ENCODE measurements at regions not wholly inside any gene's neighbourhood (a gene's known extent, or its start where the extent isn't known, plus 50 kb on each side); places are given as distances from the start of the nearest gene placed in this dataset.

DNA sequence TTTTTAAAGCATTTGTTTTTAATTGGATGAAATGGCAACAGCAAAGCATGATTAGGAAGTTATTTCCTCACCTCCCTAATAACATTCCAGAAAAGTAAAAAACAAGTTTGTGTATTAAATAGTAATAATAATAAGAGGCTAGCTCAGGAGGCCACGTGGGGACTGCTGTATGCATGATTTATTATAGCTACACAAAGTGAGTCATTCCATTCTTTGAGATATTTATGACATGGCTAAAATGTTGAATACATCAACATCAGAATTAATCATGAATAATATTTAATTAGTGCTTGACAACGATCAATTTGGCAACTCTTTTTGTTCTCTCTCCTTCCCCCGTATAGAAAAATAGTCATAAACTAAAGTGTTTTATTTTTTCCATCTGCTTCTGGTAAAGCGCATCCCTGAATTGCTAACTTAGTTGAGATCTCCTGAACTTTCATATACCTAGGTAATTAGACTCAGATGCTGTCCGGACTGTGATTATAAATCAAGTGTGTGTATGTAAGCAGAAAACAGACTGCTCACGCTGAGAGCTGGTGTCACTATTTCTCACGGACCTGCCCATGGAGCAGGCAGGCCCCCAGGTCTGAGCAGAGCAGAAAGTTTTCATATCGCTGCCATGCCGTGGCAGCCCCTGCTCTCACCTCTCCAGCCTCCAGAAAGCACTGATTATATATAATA lies 125.7 kb downstream of the WT1 start:
- ATAC-seq (ENCODE audit: low read depth), result no peak
- Mint-ChIP-seq H3K4me1 (no peaks in the 10 kb centered on the region), H3K27me3 (peaks cover 6% of the 10 kb centered on the region), H3K36me3 (no peaks in the 10 kb centered on the region), H3K27ac (no peak overlapping the region), H3K9me3 (no peaks in the 10 kb centered on the region), H3K4me3 (no peak overlapping the region)
- no peak for DNase-seq (ENCODE audit: low spot score in 2 of 2)

DNA sequence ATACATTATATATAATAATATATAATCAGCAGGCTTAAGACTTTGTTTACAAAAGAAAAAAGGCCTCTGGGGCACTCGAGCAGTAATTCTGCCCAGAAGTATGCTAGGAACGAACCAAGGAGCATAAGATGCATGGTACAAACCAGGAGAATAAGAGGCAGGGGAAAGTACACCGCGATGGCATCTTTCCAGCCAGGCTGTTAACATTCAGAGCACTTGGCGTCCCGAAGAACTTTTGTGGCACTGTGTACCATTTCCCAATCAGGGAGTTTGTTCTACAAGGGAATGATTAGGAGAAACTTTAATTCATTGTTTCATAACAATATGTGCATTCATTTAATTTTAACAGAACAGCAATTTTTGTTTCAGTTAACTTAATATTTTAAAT lies 125.1 kb downstream of the WT1 start:
- peaks cover 6% of the 10 kb centered on the region for H3K27me3 Mint-ChIP-seq
- no peak overlapping the region for H3K27ac Mint-ChIP-seq
- no peak for ATAC-seq (ENCODE audit: low read depth)

DNA sequence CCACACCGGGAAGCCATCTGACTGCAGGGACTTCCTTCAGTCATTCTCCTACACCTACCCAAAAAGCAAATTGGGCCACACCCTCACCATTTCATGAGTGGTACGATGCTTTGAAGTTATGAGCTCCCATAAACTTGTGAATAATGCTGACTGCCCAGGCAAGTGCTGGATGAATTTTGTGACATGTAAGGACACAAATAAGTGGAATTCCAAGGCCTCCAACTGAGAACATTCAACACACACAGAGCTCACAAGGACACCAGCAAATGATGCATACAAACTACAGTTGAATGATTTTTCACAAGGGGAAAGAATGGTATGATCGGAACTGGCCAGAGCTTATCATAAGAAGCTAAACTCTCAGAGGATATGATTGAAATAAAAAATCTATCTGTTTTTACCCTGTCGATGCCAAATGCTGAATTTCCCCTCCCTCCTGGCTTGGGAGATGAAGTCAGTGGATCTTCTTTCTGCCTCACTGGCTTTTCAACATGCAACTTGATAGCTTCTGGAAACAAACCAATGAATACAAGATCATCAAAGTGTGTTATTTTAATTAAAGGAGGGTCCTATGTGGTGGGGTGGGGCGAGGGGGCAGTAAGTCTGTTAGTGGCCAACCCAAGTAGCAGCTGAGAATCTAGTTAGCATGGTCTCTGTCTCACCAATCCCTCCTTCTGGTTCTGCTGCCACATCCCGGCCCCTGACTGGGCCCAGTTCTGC lies 123.8 kb downstream of the WT1 start:
- Mint-ChIP-seq H3K4me3 (no peak overlapping the region), H3K4me1 (no peaks in the 10 kb centered on the region), H3K9me3 (no peaks in the 10 kb centered on the region), H3K36me3 (no peaks in the 10 kb centered on the region), H3K27ac (no peak overlapping the region), H3K27me3 (peaks cover 6% of the 10 kb centered on the region)
- ATAC-seq (ENCODE audit: low read depth), result no peak
- DNase-seq (ENCODE audit: low spot score in 2 of 2), result no peak

More for the DNA sequence above, 125.1 kb downstream of the WT1 start:
- H3K4me3 Mint-ChIP-seq, result no peak overlapping the region
- H3K4me1 Mint-ChIP-seq, result no peaks in the 10 kb centered on the region
- no peak for DNase-seq (ENCODE audit: low spot score in 2 of 2)
- no peaks in the 10 kb centered on the region for H3K9me3 Mint-ChIP-seq
- no peaks in the 10 kb centered on the region for H3K36me3 Mint-ChIP-seq

DNA sequence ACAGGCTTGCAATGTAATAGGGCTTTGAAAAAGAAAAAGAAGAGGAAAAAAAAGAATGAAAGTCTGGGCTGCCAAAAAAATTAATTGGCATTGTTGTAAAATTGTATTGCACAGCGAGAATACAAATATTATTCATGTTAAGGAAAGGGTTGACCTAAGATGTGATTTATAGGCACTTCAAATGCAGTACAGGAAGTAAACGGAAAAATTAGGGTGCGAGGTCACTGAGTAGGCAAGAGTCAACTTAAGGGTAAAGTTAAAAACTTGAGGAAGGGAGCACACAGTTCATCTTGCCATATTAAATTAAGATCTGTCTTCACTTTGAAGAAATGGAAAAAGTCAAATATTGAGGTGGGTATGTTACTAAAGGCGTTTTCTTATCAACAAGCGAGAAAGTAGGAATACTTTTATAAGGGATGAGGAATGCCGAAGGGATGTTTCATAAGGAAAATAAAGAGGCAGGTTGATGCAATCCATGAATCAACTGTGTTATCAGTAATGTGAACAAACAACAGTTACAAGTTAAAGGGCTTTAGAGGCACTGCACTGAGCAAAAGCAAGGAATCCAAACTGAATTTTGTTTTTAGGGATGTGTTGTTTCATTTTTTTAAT lies 123.0 kb downstream of the WT1 start:
- no peak overlapping the region for H3K4me3 Mint-ChIP-seq
- DNase-seq (ENCODE audit: low spot score in 2 of 2) (no peak), ATAC-seq (ENCODE audit: low read depth) (no peak)
- no peak overlapping the region for H3K27ac Mint-ChIP-seq
- no peaks in the 10 kb centered on the region for H3K36me3 Mint-ChIP-seq
- no peaks in the 10 kb centered on the region for H3K9me3 Mint-ChIP-seq
- no peaks in the 10 kb centered on the region for H3K4me1 Mint-ChIP-seq
- peaks cover 6% of the 10 kb centered on the region for H3K27me3 Mint-ChIP-seq

DNA sequence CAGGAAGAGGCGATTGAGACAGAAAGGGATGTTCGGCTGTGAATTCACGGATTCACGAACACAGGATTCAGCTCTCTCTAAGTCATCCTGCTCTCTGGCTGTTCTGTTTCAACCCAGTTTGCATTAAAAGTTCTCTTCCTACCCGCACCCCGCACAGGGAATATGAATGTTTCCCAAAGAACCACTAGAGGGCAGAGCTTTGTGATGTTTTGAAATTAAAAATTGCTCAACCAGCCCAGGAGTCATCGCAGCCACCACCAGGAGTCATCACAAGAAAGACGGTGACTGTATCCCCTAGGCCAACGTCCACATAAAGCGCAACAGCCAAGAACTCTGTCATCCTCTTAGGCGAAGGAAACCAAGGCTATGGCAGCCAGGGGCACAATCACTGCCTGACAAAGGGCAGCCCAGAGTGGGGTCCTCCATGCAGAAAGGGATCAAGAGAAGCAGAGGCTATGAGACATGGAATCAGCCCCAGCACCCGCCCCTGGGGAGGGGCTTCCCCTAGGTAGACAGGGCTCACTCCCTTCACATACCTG lies 122.4 kb downstream of the WT1 start:
- Mint-ChIP-seq H3K27me3 (peaks cover 4% of the 10 kb centered on the region), H3K4me1 (no peaks in the 10 kb centered on the region), H3K27ac (no peak overlapping the region), H3K9me3 (no peaks in the 10 kb centered on the region), H3K36me3 (no peaks in the 10 kb centered on the region), H3K4me3 (no peak overlapping the region)
- DNase-seq (ENCODE audit: low spot score in 2 of 2) (no peak), ATAC-seq (ENCODE audit: low read depth) (no peak)

DNA sequence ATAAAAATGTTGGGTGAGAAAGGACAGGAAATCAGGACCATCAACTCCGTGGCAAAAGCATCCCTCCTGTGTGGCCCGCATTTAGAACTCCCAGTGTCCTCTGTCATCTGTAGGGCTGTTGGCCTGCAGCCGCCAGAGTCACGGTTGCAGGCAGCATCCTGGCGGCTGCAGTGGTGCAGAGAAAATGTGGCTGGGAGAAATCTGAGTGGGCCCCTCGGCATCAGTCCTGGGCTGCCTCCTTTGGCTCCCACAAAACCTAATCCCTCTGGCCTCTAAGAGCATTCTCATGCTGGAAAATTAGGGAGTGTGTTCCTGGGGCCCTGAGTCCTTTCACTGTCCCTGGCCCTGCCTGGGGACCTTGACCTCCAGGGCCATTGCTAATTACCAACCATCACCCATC lies 121.9 kb downstream of the WT1 start:
- H3K27ac Mint-ChIP-seq, result no peak overlapping the region
- peaks cover 4% of the 10 kb centered on the region for H3K27me3 Mint-ChIP-seq
- no peak for ATAC-seq (ENCODE audit: low read depth)

DNA sequence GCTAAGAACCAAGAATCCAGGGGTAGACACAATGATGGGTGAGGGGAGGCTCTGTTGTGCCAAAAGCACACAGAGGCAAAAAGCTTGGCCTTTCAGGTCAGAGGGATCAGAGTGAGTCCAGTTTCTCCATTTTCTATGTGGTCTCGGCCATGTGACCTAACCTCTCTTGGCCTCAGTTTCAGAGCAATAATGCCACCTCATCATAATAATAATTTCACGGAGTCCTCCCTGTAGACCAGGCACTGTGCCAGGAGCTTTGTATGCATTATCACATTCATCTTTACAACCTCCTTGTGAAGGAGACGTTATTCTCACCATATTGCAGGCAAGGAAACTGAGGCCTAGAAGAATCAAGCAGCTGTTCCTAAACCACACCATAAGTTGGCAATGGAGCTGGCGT lies 120.2 kb downstream of the WT1 start:
- no peaks in the 10 kb centered on the region for H3K9me3 Mint-ChIP-seq
- H3K4me3 Mint-ChIP-seq, result no peak overlapping the region
- H3K27ac Mint-ChIP-seq, result no peak overlapping the region
- peaks cover 3% of the 10 kb centered on the region for H3K27me3 Mint-ChIP-seq
- ATAC-seq (ENCODE audit: low read depth) (no peak), DNase-seq (ENCODE audit: low spot score in 2 of 2) (no peak)
- H3K36me3 Mint-ChIP-seq, result no peaks in the 10 kb centered on the region
- no peaks in the 10 kb centered on the region for H3K4me1 Mint-ChIP-seq

More for the DNA sequence above, 121.9 kb downstream of the WT1 start:
- Mint-ChIP-seq H3K36me3 (no peaks in the 10 kb centered on the region), H3K4me3 (no peak overlapping the region), H3K4me1 (no peaks in the 10 kb centered on the region), H3K9me3 (no peaks in the 10 kb centered on the region)
- DNase-seq (ENCODE audit: low spot score in 2 of 2), result no peak

DNA sequence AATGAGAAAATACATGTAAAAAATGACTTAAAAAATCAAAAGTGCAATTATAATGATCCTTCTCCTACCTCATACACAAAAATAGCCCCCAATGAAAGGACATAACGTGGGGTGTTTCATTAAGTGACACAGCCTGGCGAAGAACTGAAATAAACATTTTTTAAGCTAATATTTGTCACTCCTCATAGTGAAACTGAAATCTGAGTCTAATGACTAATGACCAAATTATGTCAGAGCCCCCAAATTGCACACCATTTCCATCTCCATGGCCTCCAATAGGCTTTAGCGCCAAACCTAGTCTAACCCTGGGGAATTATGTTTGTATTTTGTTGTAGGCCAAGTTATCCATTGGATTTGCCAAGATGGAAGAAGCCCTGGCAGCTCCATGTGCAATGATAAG lies 119.1 kb downstream of the WT1 start:
- H3K36me3 Mint-ChIP-seq, result no peaks in the 10 kb centered on the region
- H3K4me3 Mint-ChIP-seq, result no peak overlapping the region
- no peak overlapping the region for H3K27ac Mint-ChIP-seq
- no peaks in the 10 kb centered on the region for H3K4me1 Mint-ChIP-seq
- ATAC-seq (ENCODE audit: low read depth) (no peak), DNase-seq (ENCODE audit: low spot score in 2 of 2) (no peak)
- peaks cover 4% of the 10 kb centered on the region for H3K27me3 Mint-ChIP-seq
- H3K9me3 Mint-ChIP-seq, result no peaks in the 10 kb centered on the region

DNA sequence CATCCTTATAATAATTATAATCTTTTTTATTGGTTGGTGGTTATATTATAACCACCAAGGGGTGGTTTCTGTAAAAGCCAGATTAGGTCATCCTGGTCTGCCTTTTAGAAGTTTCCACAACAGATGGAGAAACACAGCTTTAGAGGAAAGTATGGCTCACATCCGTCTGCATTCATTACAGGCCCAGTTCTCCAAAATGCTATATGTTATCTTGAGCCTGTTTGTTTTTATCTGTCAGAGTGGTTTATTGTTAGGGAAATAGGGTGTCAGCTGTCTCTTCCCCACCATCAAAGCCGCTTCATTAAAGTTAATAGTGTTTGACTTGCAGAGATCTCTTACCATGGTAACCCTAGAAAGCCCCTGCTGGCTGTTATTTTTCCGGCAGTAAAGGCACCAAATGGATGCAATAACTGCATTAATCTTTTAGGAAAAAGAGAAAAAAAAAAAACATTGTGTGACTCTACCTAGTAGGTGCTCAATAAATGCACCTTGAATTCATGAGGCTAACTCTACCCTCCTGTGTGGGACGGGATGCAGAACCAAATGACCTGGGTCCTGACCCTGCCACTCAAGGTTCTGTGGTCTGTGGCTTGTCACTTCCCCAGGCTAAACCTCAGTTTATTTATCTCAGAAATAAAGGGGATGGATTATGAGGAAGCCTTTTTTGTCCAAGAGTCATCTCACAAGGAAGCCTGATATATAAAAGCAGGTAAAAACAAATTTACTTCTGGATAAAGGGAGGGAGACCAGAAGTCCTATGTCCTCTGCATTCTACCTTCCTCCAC lies 118.3 kb downstream of the WT1 start:
- Mint-ChIP-seq H3K27ac (peak overlapping the region; percentile 68), H3K4me1 (no peaks in the 10 kb centered on the region), H3K36me3 (no peaks in the 10 kb centered on the region), H3K27me3 (peaks cover 2% of the 10 kb centered on the region), H3K4me3 (no peak overlapping the region), H3K9me3 (no peaks in the 10 kb centered on the region)
- DNase-seq (ENCODE audit: low spot score in 2 of 2) (no peak), ATAC-seq (ENCODE audit: low read depth) (no peak)

DNA sequence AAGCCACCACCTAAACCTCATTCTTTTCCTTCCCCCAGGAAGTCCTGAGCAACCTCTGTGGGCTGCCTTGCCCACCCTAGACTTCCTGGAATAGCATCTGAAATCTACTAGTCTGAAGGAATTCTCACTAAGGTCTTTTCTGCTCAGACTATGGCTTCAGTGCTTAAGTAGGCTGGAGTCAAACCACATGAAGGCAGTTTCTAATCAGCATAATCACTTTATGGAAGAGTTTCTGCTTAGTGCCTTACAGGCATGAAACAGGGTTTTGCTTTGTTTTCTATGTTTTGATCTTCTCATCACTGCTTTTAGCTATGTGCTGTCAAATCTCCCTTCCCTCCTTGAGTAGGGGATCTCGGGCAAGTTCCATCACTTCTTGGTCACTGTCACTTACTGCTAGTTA lies 117.7 kb downstream of the WT1 start:
- Mint-ChIP-seq H3K4me1 (no peaks in the 10 kb centered on the region), H3K27ac (peak overlapping the region; percentile 68), H3K4me3 (no peak overlapping the region), H3K9me3 (no peaks in the 10 kb centered on the region), H3K27me3 (peaks cover 4% of the 10 kb centered on the region), H3K36me3 (no peaks in the 10 kb centered on the region)
- ATAC-seq (ENCODE audit: low read depth), result no peak
- no peak for DNase-seq (ENCODE audit: low spot score in 2 of 2)

DNA sequence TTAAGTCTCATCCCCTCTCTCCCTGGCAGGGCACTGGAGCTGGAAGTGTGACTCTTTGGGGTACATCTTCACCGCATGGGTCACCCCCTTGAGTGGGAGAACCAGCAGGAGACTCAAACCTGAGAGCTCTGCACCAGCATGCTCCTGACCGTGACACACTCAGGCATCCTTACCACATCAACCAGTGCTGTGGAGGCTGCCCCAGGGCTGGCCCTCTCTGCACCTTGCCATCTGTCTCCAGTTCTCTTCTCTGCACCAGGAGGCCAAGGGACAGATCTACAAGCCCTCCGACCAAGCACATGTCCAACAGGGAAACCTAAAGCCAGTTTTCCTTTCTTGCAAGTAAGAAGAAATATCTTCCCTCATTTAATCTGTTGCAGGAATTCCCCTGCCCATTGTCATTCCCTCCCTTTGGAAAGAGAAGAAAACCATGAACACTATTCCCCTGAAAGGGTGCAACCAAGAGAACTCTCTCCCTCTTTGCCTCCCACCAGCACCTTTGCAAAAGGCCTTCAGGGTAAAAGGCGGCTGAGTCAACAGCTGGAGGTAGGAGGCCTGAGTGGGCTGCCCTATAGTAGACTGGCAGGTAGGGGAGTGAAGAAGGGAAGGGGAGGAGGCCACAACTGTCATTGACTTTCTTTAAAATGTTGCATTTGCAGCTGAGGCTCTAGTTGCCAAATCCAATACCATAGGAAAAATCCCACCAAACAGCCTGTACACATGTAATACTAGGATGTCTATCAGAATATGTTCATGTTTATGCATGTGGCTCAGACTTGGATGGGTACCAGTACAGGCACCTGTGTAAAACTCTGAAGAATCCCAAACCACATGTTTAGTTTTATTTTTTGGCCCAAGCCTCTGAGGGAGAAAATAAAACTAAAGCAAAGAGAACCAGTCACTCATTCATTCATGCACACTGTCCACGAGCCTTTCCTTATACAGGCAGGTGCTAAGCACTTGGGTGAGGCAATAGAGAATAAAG lies 117.0 kb downstream of the WT1 start:
- Mint-ChIP-seq H3K4me1 (no peaks in the 10 kb centered on the region), H3K36me3 (no peaks in the 10 kb centered on the region), H3K27ac (no peak overlapping the region), H3K9me3 (no peaks in the 10 kb centered on the region), H3K27me3 (peaks cover 4% of the 10 kb centered on the region), H3K4me3 (no peak overlapping the region)
- no peak for DNase-seq (ENCODE audit: low spot score in 2 of 2)
- ATAC-seq (ENCODE audit: low read depth), result no peak

DNA sequence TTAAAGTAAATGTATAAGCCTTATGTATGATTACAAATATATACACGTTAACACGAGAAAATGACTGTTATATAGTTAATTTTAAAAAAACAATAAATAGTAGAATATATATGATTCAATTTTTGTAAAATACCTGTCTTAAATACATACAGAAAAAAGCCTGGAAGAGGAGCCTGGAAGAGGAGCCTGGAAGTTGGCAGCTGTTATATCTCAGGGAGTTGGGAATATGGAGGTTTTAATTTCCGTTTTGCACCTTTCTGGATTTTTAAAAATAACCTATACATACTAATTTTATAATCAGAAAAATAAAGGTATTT lies 111.6 kb downstream of the WT1 start:
- H3K36me3 Mint-ChIP-seq, result no peaks in the 10 kb centered on the region
- H3K27ac Mint-ChIP-seq, result no peak overlapping the region
- H3K4me3 Mint-ChIP-seq, result no peak overlapping the region
- H3K4me1 Mint-ChIP-seq, result no peaks in the 10 kb centered on the region
- ATAC-seq (ENCODE audit: low read depth) (no peak), DNase-seq (ENCODE audit: low spot score in 2 of 2) (no peak)
- no peaks in the 10 kb centered on the region for H3K9me3 Mint-ChIP-seq
- peaks cover 6% of the 10 kb centered on the region for H3K27me3 Mint-ChIP-seq

DNA sequence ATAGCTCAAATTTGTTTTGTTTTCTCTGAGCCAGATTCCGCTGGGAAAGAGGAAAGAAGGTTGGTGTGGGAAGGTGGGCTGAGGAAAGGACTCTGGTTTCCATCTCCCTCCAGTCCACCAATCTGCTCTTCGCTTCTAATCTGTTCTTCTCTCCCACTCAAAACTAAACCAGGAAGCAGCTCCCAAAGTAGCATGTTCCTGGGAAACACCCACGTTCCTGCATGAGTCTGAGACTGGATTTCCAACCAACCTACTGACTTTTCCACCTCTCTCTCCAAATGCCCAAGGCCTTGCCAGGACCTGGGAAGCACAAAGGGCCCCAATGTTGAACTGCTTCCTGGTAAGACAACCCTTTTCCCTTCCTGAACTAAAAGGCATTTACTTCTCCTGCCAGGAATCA lies 110.2 kb downstream of the WT1 start:
- no peak overlapping the region for H3K27ac Mint-ChIP-seq
- ATAC-seq (ENCODE audit: low read depth) (no peak), DNase-seq (ENCODE audit: low spot score in 2 of 2) (no peak)
- no peaks in the 10 kb centered on the region for H3K36me3 Mint-ChIP-seq
- no peaks in the 10 kb centered on the region for H3K4me1 Mint-ChIP-seq
- no peak overlapping the region for H3K4me3 Mint-ChIP-seq
- H3K27me3 Mint-ChIP-seq, result peaks cover 7% of the 10 kb centered on the region
- no peaks in the 10 kb centered on the region for H3K9me3 Mint-ChIP-seq
